ENCODE measurements at regions not wholly inside any gene's neighbourhood (a gene's known extent, or its start where the extent isn't known, plus 50 kb on each side); places are given as distances from the start of the nearest gene placed in this dataset.

DNA sequence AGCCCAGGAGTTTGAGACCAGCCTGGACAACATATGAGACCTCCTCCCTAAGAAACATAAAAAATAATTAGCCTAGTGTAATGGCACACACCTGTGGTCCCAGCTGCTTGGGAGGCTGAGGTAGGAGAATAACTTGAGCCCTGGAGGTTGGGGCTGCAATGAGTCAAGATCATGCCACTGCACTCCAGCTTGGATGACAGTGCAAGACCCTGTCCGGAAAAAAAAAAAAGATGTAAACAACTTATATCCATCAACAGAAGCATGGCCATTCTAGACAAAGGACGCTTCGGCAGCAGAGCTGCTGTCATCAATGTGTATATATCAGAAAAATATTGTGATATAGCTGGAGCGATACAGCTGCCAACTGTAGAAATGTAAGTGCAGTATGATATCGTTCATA lies 59.6 kb upstream of the ARID1B start:
- TF ChIP-seq POLR2A (IDR thresholded peaks at IDR 0.05) (no peak), CTCF (IDR thresholded peaks at IDR 0.05) (no peak)
